Activated B cell treated with CpG ODN at 0.5 μM for 24 hours (primary cell): ENCODE measurements at regions not wholly inside any gene's neighbourhood (a gene's known extent, or its start where the extent isn't known, plus 50 kb on each side); places are given as distances from the start of the nearest gene placed in this dataset.

Experiments
- ATAC-seq: fragments of 200-7000 bp; cut with Tn5 transposase; one replicate; pipeline ENCODE4 v1.10.0; 2021; ENCODE audit warnings: low read depth, mild to moderate bottlenecking, moderate library complexity
- CTCF ChIA-PET: fragments of 350-600 bp; sonication (Branson Sonifier 250); formaldehyde crosslinking; loops from one replicate; lab custom pipeline; 2021; ENCODE audit warnings: antibody characterized with exemption; lab: Charles Lee
- POLR2A ChIA-PET: fragments of 350-600 bp; sonication (Branson Sonifier 250); formaldehyde crosslinking; loops from one replicate; lab custom pipeline; 2021; ENCODE audit warnings: antibody characterized with exemption; lab: Charles Lee
- DNase-seq: peaks from one replicate; pipeline ENCODE4 v3.0.0; 2022
- H3K27ac Mint-ChIP-seq: one replicate; pipeline ENCODE4 v1.8.0; 2020; ENCODE audit warnings: mixed read lengths
- H3K27me3 Mint-ChIP-seq: one replicate; pipeline ENCODE4 v1.8.0; 2021; ENCODE audit warnings: mixed read lengths
- H3K36me3 Mint-ChIP-seq: one replicate; pipeline ENCODE4 v1.8.0; 2021; ENCODE audit warnings: low read depth, mixed read lengths
- H3K4me1 Mint-ChIP-seq: one replicate; pipeline ENCODE4 v1.8.0; 2021; ENCODE audit warnings: mixed read lengths
- H3K4me3 Mint-ChIP-seq: one replicate; pipeline ENCODE4 v1.8.0; 2020; ENCODE audit warnings: mild to moderate bottlenecking, mixed read lengths
- H3K9me3 Mint-ChIP-seq: one replicate; pipeline ENCODE4 v1.8.0; 2020; ENCODE audit warnings: mixed read lengths
- CTCF ChIP-seq: fragments of 200-600 bp; IDR thresholded peaks from one replicate; pipeline ENCODE4 v1.8.0; 2022; ENCODE audit warnings: antibody characterized with exemption, mild to moderate bottlenecking
- intact Hi-C: fragments of 100-400 bp; cut with micrococcal nuclease; formaldehyde crosslinking; loops from one replicate; pipeline ENCODE4 v1.15.1; 2024

GRCh38 chr9:118624608-118625007 lies 744.6 kb downstream of the BRINP1 start:
- CTCF ChIA-PET, result no interaction called here

GRCh38 chr9:118630079-118630478 lies 739.2 kb downstream of the BRINP1 start:
- Mint-ChIP-seq H3K36me3 (no peaks in the 10 kb centered on the region), H3K9me3 (peaks cover 21% of the 10 kb centered on the region), H3K4me1 (no peaks in the 10 kb centered on the region), H3K4me3 (no peak overlapping the region), H3K27me3 (no peaks in the 10 kb centered on the region), H3K27ac (no peak overlapping the region)
- intact Hi-C loops, result no loop called here
- CTCF ChIA-PET, result no interaction called here
- ATAC-seq (no peak), DNase-seq (no peak)
- POLR2A ChIA-PET, result no interaction called here
- TF ChIP-seq CTCF, result no peak

More at GRCh38 chr9:118624608-118625007, 744.6 kb downstream of the BRINP1 start:
- peaks cover 4% of the 10 kb centered on the region for H3K9me3 Mint-ChIP-seq
- no peaks in the 10 kb centered on the region for H3K4me1 Mint-ChIP-seq
- H3K36me3 Mint-ChIP-seq, result no peaks in the 10 kb centered on the region
- intact Hi-C loops, result no loop called here
- DNase-seq (no peak), ATAC-seq (no peak)
- H3K4me3 Mint-ChIP-seq, result no peak overlapping the region
- no peaks in the 10 kb centered on the region for H3K27me3 Mint-ChIP-seq
- POLR2A ChIA-PET, result no interaction called here
- TF ChIP-seq CTCF, result no peak
- H3K27ac Mint-ChIP-seq, result no peak overlapping the region

- ChIA-PET CTCF (no interaction called here), POLR2A (no interaction called here)
- Mint-ChIP-seq H3K27me3 (no peaks in the 10 kb centered on the region), H3K9me3 (peaks cover 19% of the 10 kb centered on the region), H3K27ac (no peak overlapping the region), H3K4me3 (no peak overlapping the region), H3K36me3 (no peaks in the 10 kb centered on the region), H3K4me1 (no peaks in the 10 kb centered on the region)
- intact Hi-C loops, result no loop called here
- ATAC-seq, result no peak
- no peak for TF ChIP-seq CTCF
- DNase-seq, result no peak
These were observed 738.2 kb downstream of the BRINP1 start for GRCh38 chr9:118630931-118631595.

- intact Hi-C loops, result no loop called here
- H3K27ac Mint-ChIP-seq, result no peak overlapping the region
- H3K4me1 Mint-ChIP-seq, result no peaks in the 10 kb centered on the region
- H3K9me3 Mint-ChIP-seq, result peaks cover 19% of the 10 kb centered on the region
- POLR2A ChIA-PET, result no interaction called here
- H3K36me3 Mint-ChIP-seq, result no peaks in the 10 kb centered on the region
- ATAC-seq (no peak), DNase-seq (no peak)
- no peaks in the 10 kb centered on the region for H3K27me3 Mint-ChIP-seq
- no peak overlapping the region for H3K4me3 Mint-ChIP-seq
- no peak for TF ChIP-seq CTCF
- CTCF ChIA-PET, result no interaction called here
These were observed 737.3 kb downstream of the BRINP1 start for GRCh38 chr9:118631956-118632355.

GRCh38 chr9:118635416-118635815 lies 733.8 kb downstream of the BRINP1 start:
- ATAC-seq (no peak), DNase-seq (no peak)
- Mint-ChIP-seq H3K36me3 (no peaks in the 10 kb centered on the region), H3K9me3 (peaks cover 32% of the 10 kb centered on the region), H3K27me3 (no peaks in the 10 kb centered on the region), H3K4me3 (no peak overlapping the region), H3K4me1 (no peaks in the 10 kb centered on the region), H3K27ac (no peak overlapping the region)
- no peak for TF ChIP-seq CTCF
- CTCF ChIA-PET, result no interaction called here
- intact Hi-C loops, result no loop called here
- POLR2A ChIA-PET, result no interaction called here
